T-helper 1 cell treated with Interleukin-12 subunit alpha and Interleukin-12 subunit beta and Interleukin-4 antibody, amounts not matched to agents 30 μg/mL and 1 μg/mL, for 36 hours (primary cell): ENCODE measurements at regions not wholly inside any gene's neighbourhood (a gene's known extent, or its start where the extent isn't known, plus 50 kb on each side); places are given as distances from the start of the nearest gene placed in this dataset.

Experiments
- H3K27ac Mint-ChIP-seq: one replicate; pipeline ENCODE4 v1.8.0; 2021; ENCODE audit warnings: mild to moderate bottlenecking, mixed read lengths
- H3K27me3 Mint-ChIP-seq: one replicate; pipeline ENCODE4 v1.8.0; 2021; ENCODE audit warnings: low read depth, mixed read lengths
- H3K36me3 Mint-ChIP-seq: one replicate; pipeline ENCODE4 v1.8.0; 2021; ENCODE audit warnings: low read depth, mixed read lengths
- H3K4me1 Mint-ChIP-seq: one replicate; pipeline ENCODE4 v1.8.0; 2021; ENCODE audit warnings: low read depth, mixed read lengths
- H3K4me3 Mint-ChIP-seq: one replicate; pipeline ENCODE4 v1.8.0; 2021; ENCODE audit warnings: mild to moderate bottlenecking, moderate library complexity, mixed read lengths
- H3K9me3 Mint-ChIP-seq: one replicate; pipeline ENCODE4 v1.8.0; 2021; ENCODE audit warnings: mixed read lengths

- Mint-ChIP-seq H3K4me1 (no peaks in the 10 kb centered on the region), H3K9me3 (no peaks in the 10 kb centered on the region), H3K27me3 (peaks cover 5% of the 10 kb centered on the region), H3K36me3 (no peaks in the 10 kb centered on the region), H3K4me3 (no peak overlapping the region), H3K27ac (no peak overlapping the region)
These were observed 186.3 kb downstream of the DTHD1 start for GRCh38 chr4:36467670-36468069.

- H3K36me3 Mint-ChIP-seq: no peaks in the 10 kb centered on the region
- H3K9me3 Mint-ChIP-seq: no peaks in the 10 kb centered on the region
- no peak overlapping the region for H3K27ac Mint-ChIP-seq
- no peak overlapping the region for H3K4me3 Mint-ChIP-seq
- H3K4me1 Mint-ChIP-seq: no peaks in the 10 kb centered on the region
- H3K27me3 Mint-ChIP-seq: peaks cover 5% of the 10 kb centered on the region
These were observed 190.5 kb downstream of the DTHD1 start for GRCh38 chr4:36471903-36472302.

GRCh38 chr4:36476135-36476534 lies 194.7 kb downstream of the DTHD1 start:
- Mint-ChIP-seq H3K4me3 (no peak overlapping the region), H3K36me3 (no peaks in the 10 kb centered on the region), H3K27me3 (peaks cover 5% of the 10 kb centered on the region), H3K4me1 (no peaks in the 10 kb centered on the region), H3K27ac (no peak overlapping the region), H3K9me3 (no peaks in the 10 kb centered on the region)

- peaks cover 5% of the 10 kb centered on the region for H3K27me3 Mint-ChIP-seq
These were observed 196.4 kb downstream of the DTHD1 start for GRCh38 chr4:36477861-36478260.

GRCh38 chr4:36485885-36486284 lies 204.5 kb downstream of the DTHD1 start:
- Mint-ChIP-seq H3K4me1 (no peaks in the 10 kb centered on the region), H3K27ac (no peak overlapping the region), H3K9me3 (no peaks in the 10 kb centered on the region), H3K27me3 (no peaks in the 10 kb centered on the region), H3K36me3 (no peaks in the 10 kb centered on the region), H3K4me3 (no peak overlapping the region)

More at GRCh38 chr4:36477861-36478260, 196.4 kb downstream of the DTHD1 start:
- no peaks in the 10 kb centered on the region for H3K4me1 Mint-ChIP-seq
- H3K9me3 Mint-ChIP-seq: no peaks in the 10 kb centered on the region
- H3K36me3 Mint-ChIP-seq: no peaks in the 10 kb centered on the region
- H3K4me3 Mint-ChIP-seq: no peak overlapping the region
- no peak overlapping the region for H3K27ac Mint-ChIP-seq

GRCh38 chr4:36489798-36490197 lies 208.4 kb downstream of the DTHD1 start:
- Mint-ChIP-seq H3K27me3 (peaks cover 3% of the 10 kb centered on the region), H3K4me3 (no peak overlapping the region), H3K9me3 (no peaks in the 10 kb centered on the region), H3K27ac (no peak overlapping the region), H3K4me1 (no peaks in the 10 kb centered on the region), H3K36me3 (no peaks in the 10 kb centered on the region)

- Mint-ChIP-seq H3K36me3 (no peaks in the 10 kb centered on the region), H3K4me3 (no peak overlapping the region), H3K9me3 (no peaks in the 10 kb centered on the region), H3K27ac (no peak overlapping the region), H3K27me3 (peaks cover 3% of the 10 kb centered on the region), H3K4me1 (no peaks in the 10 kb centered on the region)
These were observed 210.6 kb downstream of the DTHD1 start for GRCh38 chr4:36492041-36492440.

GRCh38 chr4:36492590-36492989 lies 211.2 kb downstream of the DTHD1 start:
- H3K9me3 Mint-ChIP-seq: no peaks in the 10 kb centered on the region
- H3K4me3 Mint-ChIP-seq: no peak overlapping the region
- H3K27me3 Mint-ChIP-seq: peaks cover 3% of the 10 kb centered on the region
- no peaks in the 10 kb centered on the region for H3K4me1 Mint-ChIP-seq
- H3K36me3 Mint-ChIP-seq: no peaks in the 10 kb centered on the region
- no peak overlapping the region for H3K27ac Mint-ChIP-seq

GRCh38 chr4:36493251-36493650 lies 211.8 kb downstream of the DTHD1 start:
- Mint-ChIP-seq H3K27me3 (peaks cover 3% of the 10 kb centered on the region), H3K36me3 (no peaks in the 10 kb centered on the region), H3K4me1 (no peaks in the 10 kb centered on the region), H3K27ac (no peak overlapping the region), H3K4me3 (no peak overlapping the region), H3K9me3 (no peaks in the 10 kb centered on the region)

- peaks cover 3% of the 10 kb centered on the region for H3K27me3 Mint-ChIP-seq
- H3K27ac Mint-ChIP-seq: no peak overlapping the region
These were observed 212.6 kb downstream of the DTHD1 start for GRCh38 chr4:36494016-36494415.

GRCh38 chr4:36494747-36495146 lies 213.3 kb downstream of the DTHD1 start:
- Mint-ChIP-seq H3K4me3 (no peak overlapping the region), H3K9me3 (no peaks in the 10 kb centered on the region), H3K27me3 (peaks cover 3% of the 10 kb centered on the region), H3K36me3 (no peaks in the 10 kb centered on the region), H3K27ac (no peak overlapping the region), H3K4me1 (no peaks in the 10 kb centered on the region)

More at GRCh38 chr4:36494016-36494415, 212.6 kb downstream of the DTHD1 start:
- H3K9me3 Mint-ChIP-seq: no peaks in the 10 kb centered on the region
- no peak overlapping the region for H3K4me3 Mint-ChIP-seq
- H3K4me1 Mint-ChIP-seq: no peaks in the 10 kb centered on the region
- H3K36me3 Mint-ChIP-seq: no peaks in the 10 kb centered on the region

- Mint-ChIP-seq H3K27me3 (peaks cover under 1% of the 10 kb centered on the region), H3K4me3 (no peak overlapping the region), H3K27ac (no peak overlapping the region), H3K4me1 (no peaks in the 10 kb centered on the region), H3K9me3 (no peaks in the 10 kb centered on the region), H3K36me3 (no peaks in the 10 kb centered on the region)
These were observed 220.9 kb downstream of the DTHD1 start for GRCh38 chr4:36502350-36502749.

GRCh38 chr4:36508394-36508793 lies 227.0 kb downstream of the DTHD1 start:
- Mint-ChIP-seq H3K27me3 (peaks cover 3% of the 10 kb centered on the region), H3K4me1 (no peaks in the 10 kb centered on the region), H3K4me3 (no peak overlapping the region), H3K36me3 (no peaks in the 10 kb centered on the region), H3K27ac (no peak overlapping the region), H3K9me3 (no peaks in the 10 kb centered on the region)

GRCh38 chr4:36509845-36510244 lies 228.4 kb downstream of the DTHD1 start:
- Mint-ChIP-seq H3K36me3 (no peaks in the 10 kb centered on the region), H3K4me3 (no peak overlapping the region), H3K4me1 (no peaks in the 10 kb centered on the region), H3K9me3 (no peaks in the 10 kb centered on the region), H3K27ac (no peak overlapping the region), H3K27me3 (peaks cover 3% of the 10 kb centered on the region)

- peaks cover 3% of the 10 kb centered on the region for H3K27me3 Mint-ChIP-seq
- no peak overlapping the region for H3K4me3 Mint-ChIP-seq
- H3K4me1 Mint-ChIP-seq: no peaks in the 10 kb centered on the region
- no peak overlapping the region for H3K27ac Mint-ChIP-seq
- H3K36me3 Mint-ChIP-seq: no peaks in the 10 kb centered on the region
- H3K9me3 Mint-ChIP-seq: no peaks in the 10 kb centered on the region
These were observed 230.4 kb downstream of the DTHD1 start for GRCh38 chr4:36511785-36512184.

- no peak overlapping the region for H3K27ac Mint-ChIP-seq
- no peaks in the 10 kb centered on the region for H3K4me1 Mint-ChIP-seq
- no peaks in the 10 kb centered on the region for H3K36me3 Mint-ChIP-seq
- H3K9me3 Mint-ChIP-seq: no peaks in the 10 kb centered on the region
- no peak overlapping the region for H3K4me3 Mint-ChIP-seq
- H3K27me3 Mint-ChIP-seq: no peaks in the 10 kb centered on the region
These were observed 235.2 kb downstream of the DTHD1 start for GRCh38 chr4:36516522-36517095.
